Fibroblast of lung (primary cell): ENCODE measurements at regions not wholly inside any gene's neighbourhood (a gene's known extent, or its start where the extent isn't known, plus 50 kb on each side); places are given as distances from the start of the nearest gene placed in this dataset.

Experiments
- DNase-seq, 2 donors: peaks; one replicate each; pipeline versions ENCODE4 v3.0.0 to v3.0.0-alpha.2; 2010; ENCODE audit warnings: low read depth in 2 of 2
- H2AFZ ChIP-seq: 2 replicates; pipeline ENCODE4 v1.5.1; 2012; ENCODE audit warnings: low read length, control low read depth, inconsistent platforms
- H3K27ac ChIP-seq: 2 replicates; pipeline ENCODE4 v1.5.1; 2011; ENCODE audit warnings: low read length, control low read depth; ENCODE audit not compliant: insufficient read depth
- H3K27me3 ChIP-seq: 2 replicates; pipeline ENCODE4 v1.5.1; 2011; ENCODE audit warnings: mild to moderate bottlenecking, low read length; ENCODE audit not compliant: control insufficient read depth, insufficient read depth
- H3K36me3 ChIP-seq: 2 replicates; pipeline ENCODE4 v1.5.1; 2011; ENCODE audit warnings: low read length; ENCODE audit not compliant: control insufficient read depth, insufficient read depth
- H3K4me1 ChIP-seq: 2 replicates; pipeline ENCODE4 v1.5.1; 2011; ENCODE audit warnings: low read length; ENCODE audit not compliant: control insufficient read depth, insufficient read depth; ENCODE audit errors: extremely low read depth
- H3K4me2 ChIP-seq: 2 replicates; pipeline ENCODE4 v1.5.1; 2011; ENCODE audit warnings: low read length, control low read depth; ENCODE audit not compliant: insufficient read depth; ENCODE audit errors: extremely low read depth
- H3K4me3 ChIP-seq, 4 experiments: fragments of 200-600 bp in 1 of 4; sonication (generic) in 1 of 4; replicated peaks in 1 of 4; 2 replicates each; pipeline ENCODE4 v1.5.1; 2011 to 2016; ENCODE audit warnings: low read length in 4 of 4, low read depth in 3 of 4, mild to moderate bottlenecking in 3 of 4, control low read depth in 2 of 4, inconsistent platforms in 1 of 4, mixed read lengths in 1 of 4; ENCODE audit not compliant: insufficient read depth in 1 of 4; ENCODE audit errors: control extremely low read depth in 1 of 4
- H3K79me2 ChIP-seq: 2 replicates; pipeline ENCODE4 v1.5.1; 2012; ENCODE audit warnings: mild to moderate bottlenecking, low read length, inconsistent platforms; ENCODE audit not compliant: control insufficient read depth, insufficient read depth
- H3K9ac ChIP-seq: 2 replicates; pipeline ENCODE4 v1.5.1; 2011; ENCODE audit warnings: mild to moderate bottlenecking, low read length, control low read depth; ENCODE audit not compliant: insufficient read depth
- H3K9me3 ChIP-seq: 2 replicates; pipeline ENCODE4 v1.5.1; 2012; ENCODE audit warnings: low read depth, low read length; ENCODE audit not compliant: control insufficient read depth, insufficient read depth
- H4K20me1 ChIP-seq: 2 replicates; pipeline ENCODE4 v1.5.1; 2011; ENCODE audit warnings: low read length; ENCODE audit not compliant: control insufficient read depth, insufficient read depth; ENCODE audit errors: extremely low read depth
- CTCF ChIP-seq, 2 donors: IDR thresholded peaks in 1 of 2; conservative IDR thresholded peaks in 1 of 2; 1 replicate in 1 of 2; 2 replicates in 1 of 2; pipeline ENCODE4 v1.5.1; 2011 to 2012; ENCODE audit warnings: low read length in 2 of 2, control low read depth in 1 of 2, inconsistent platforms in 1 of 2, low read depth in 1 of 2, mild to moderate bottlenecking in 1 of 2
- EZH2 ChIP-seq: IDR thresholded peaks from 2 replicates; pipeline ENCODE4 v1.5.1; 2012; ENCODE audit warnings: low read length, control low read depth, mild to moderate bottlenecking; ENCODE audit errors: missing control alignments

- peak in 1 of 2 donors; percentile 13 for TF ChIP-seq CTCF (conservative IDR thresholded peaks at IDR 0.05 in 1 of 2, IDR thresholded peaks at IDR 0.05 in 1 of 2; ENCODE audit: low read depth in 1 of 2, low read length in 2 of 2)
- TF ChIP-seq EZH2, result no peak
- Histone ChIP-seq H3K4me3 (no peak overlapping the region), H3K27ac (no peak overlapping the region), H2AFZ (no peak overlapping the region), H4K20me1 (no peaks in the 10 kb centered on the region), H3K79me2 (no peaks in the 10 kb centered on the region), H3K27me3 (no peaks in the 10 kb centered on the region), H3K9me3 (no peaks in the 10 kb centered on the region), H3K4me2 (no peak overlapping the region), H3K9ac (no peak overlapping the region), H3K4me1 (no peaks in the 10 kb centered on the region), H3K36me3 (no peaks in the 10 kb centered on the region)
- DNase-seq, result no peak
Measured at GRCh38 chr16:51941412-51941811, 605.5 kb downstream of the TOX3 start.

- DNase-seq, result no peak
- Histone ChIP-seq H3K36me3 (no peaks in the 10 kb centered on the region), H3K4me1 (no peaks in the 10 kb centered on the region), H4K20me1 (no peaks in the 10 kb centered on the region), H3K27ac (no peak overlapping the region), H3K79me2 (no peaks in the 10 kb centered on the region), H3K9ac (no peak overlapping the region), H3K9me3 (no peaks in the 10 kb centered on the region), H3K27me3 (no peaks in the 10 kb centered on the region), H3K4me2 (no peak overlapping the region), H2AFZ (no peak overlapping the region), H3K4me3 (no peak overlapping the region)
- TF ChIP-seq CTCF (conservative IDR thresholded peaks at IDR 0.05 in 1 of 2, IDR thresholded peaks at IDR 0.05 in 1 of 2; ENCODE audit: low read depth in 1 of 2, low read length in 2 of 2) (no peak), EZH2 (no peak)
Measured at GRCh38 chr16:51940183-51940582, 606.8 kb downstream of the TOX3 start.

- Histone ChIP-seq H3K9ac (no peak overlapping the region), H3K36me3 (no peaks in the 10 kb centered on the region), H3K4me1 (no peaks in the 10 kb centered on the region), H3K27me3 (no peaks in the 10 kb centered on the region), H3K9me3 (no peaks in the 10 kb centered on the region), H3K27ac (no peak overlapping the region), H3K4me3 (no peak overlapping the region), H2AFZ (no peak overlapping the region), H4K20me1 (no peaks in the 10 kb centered on the region), H3K4me2 (no peak overlapping the region), H3K79me2 (no peaks in the 10 kb centered on the region)
- no peak for DNase-seq
- no peak for TF ChIP-seq CTCF (conservative IDR thresholded peaks at IDR 0.05 in 1 of 2, IDR thresholded peaks at IDR 0.05 in 1 of 2; ENCODE audit: low read depth in 1 of 2, low read length in 2 of 2)
- no peak for TF ChIP-seq EZH2
Measured at GRCh38 chr16:51939378-51939871, 607.5 kb downstream of the TOX3 start.
